Endothelial cell of umbilical vein (primary cell): ENCODE measurements at regions not wholly inside any gene's neighbourhood (a gene's known extent, or its start where the extent isn't known, plus 50 kb on each side); places are given as distances from the start of the nearest gene placed in this dataset.

Experiments
- BruUV-seq: library from RNA; stranded (reverse); fragments of 400-500 nt; replicated peaks from 2 replicates; lab custom pipeline; 2021; lab: Mats Ljungman, UMichigan
- CTCF ChIA-PET: fragments of 300-600, 350-600 bp; sonication (Branson Sonifier 250); formaldehyde crosslinking; loops from one replicate; lab custom pipeline; 2021; ENCODE audit warnings: antibody characterized with exemption, inconsistent platforms; lab: Charles Lee
- POLR2A ChIA-PET: fragments of 300-600, 350-600 bp; sonication (Branson Sonifier 250); formaldehyde crosslinking; loops from one replicate; lab custom pipeline; 2021; ENCODE audit warnings: antibody characterized with exemption, inconsistent platforms; lab: Charles Lee
- DNase-seq: peaks from one replicate; pipeline ENCODE4 v3.0.0-alpha.2; 2011; ENCODE audit warnings: low read depth, low spot score
- FAIRE-seq: peaks from 2 replicates; lab custom pipeline; 2011; peaks lifted over from hg19 to GRCh38; lab: Jason Lieb, UNC
- H2AFZ ChIP-seq: 2 replicates; pipeline ENCODE4 v1.6.0; 2012; ENCODE audit warnings: low read depth, low read length, control low read depth, inconsistent platforms
- H3K27ac ChIP-seq: 2 replicates; pipeline ENCODE4 v1.5.1; 2011; ENCODE audit warnings: low read depth, mild to moderate bottlenecking, control low read depth, low read length, moderate library complexity; ENCODE audit not compliant: insufficient read depth
- H3K27me3 ChIP-seq, 2 experiments: 2 replicates each; pipeline versions ENCODE4 v1.6.0 to v1.6.1; 2011; ENCODE audit warnings: low read length in 2 of 2, mixed read lengths in 1 of 2; ENCODE audit not compliant: control insufficient read depth in 2 of 2, insufficient read depth in 2 of 2
- H3K36me3 ChIP-seq, 2 experiments: 2 replicates in 1 of 2; 3 replicates in 1 of 2; pipeline ENCODE4 v1.5.1; 2011; ENCODE audit warnings: low read length in 2 of 2, mild to moderate bottlenecking in 1 of 2, moderate library complexity in 1 of 2; ENCODE audit not compliant: control insufficient read depth in 2 of 2, insufficient read depth in 2 of 2; ENCODE audit errors: extremely low read depth in 1 of 2
- H3K4me1 ChIP-seq: 3 replicates; pipeline ENCODE4 v1.5.1; 2011; ENCODE audit warnings: mild to moderate bottlenecking, low read length; ENCODE audit not compliant: control insufficient read depth, insufficient read depth; ENCODE audit errors: extremely low read depth
- H3K4me2 ChIP-seq: 2 replicates; pipeline ENCODE4 v1.6.1; 2011; ENCODE audit warnings: low read length, control low read depth, mixed read lengths; ENCODE audit not compliant: insufficient read depth
- H3K4me3 ChIP-seq, 3 experiments: fragments of 200-600 bp in 1 of 3; sonication (generic), shearing (Covaris generic) in 1 of 3; replicated peaks in 1 of 3; 2 replicates each; pipeline ENCODE4 v1.5.1; 2011 to 2016; ENCODE audit warnings: control low read depth in 3 of 3, low read length in 3 of 3, mild to moderate bottlenecking in 2 of 3, inconsistent platforms in 1 of 3, low read depth in 1 of 3, moderate library complexity in 1 of 3; ENCODE audit not compliant: insufficient read depth in 1 of 3
- H3K79me2 ChIP-seq: 2 replicates; pipeline ENCODE4 v1.6.0; 2012; ENCODE audit warnings: low read length, inconsistent platforms; ENCODE audit not compliant: control insufficient read depth, insufficient read depth
- H3K9ac ChIP-seq: replicated peaks from 2 replicates; pipeline ENCODE3; 2011; ENCODE audit warnings: low read length, control low read depth; ENCODE audit not compliant: insufficient read depth; ENCODE audit errors: extremely low read depth
- H3K9me1 ChIP-seq: replicated peaks from 3 replicates; pipeline ENCODE4 v1.6.0; 2011; ENCODE audit warnings: mild to moderate bottlenecking, low read length; ENCODE audit not compliant: control insufficient read depth, insufficient read depth; ENCODE audit errors: extremely low read depth
- H3K9me3 ChIP-seq: replicated peaks from 2 replicates; pipeline ENCODE4 v1.5.1; 2012; ENCODE audit warnings: low read length, inconsistent platforms; ENCODE audit not compliant: control insufficient read depth, insufficient read depth
- H4K20me1 ChIP-seq: replicated peaks from 2 replicates; pipeline ENCODE3; 2011; ENCODE audit warnings: mild to moderate bottlenecking, low read length; ENCODE audit not compliant: control insufficient read depth, insufficient read depth; ENCODE audit errors: extremely low read depth
- EZH2 ChIP-seq: IDR thresholded peaks from 2 replicates; pipeline ENCODE4 v1.6.1; 2012; ENCODE audit warnings: borderline replicate concordance, low read depth, mild to moderate bottlenecking, moderate library complexity, low read length, inconsistent platforms; ENCODE audit not compliant: severe bottlenecking
- FOS ChIP-seq: IDR thresholded peaks from 2 replicates; pipeline ENCODE4 v1.6.1; 2011; ENCODE audit warnings: mild to moderate bottlenecking, low read length, moderate library complexity, borderline replicate concordance; ENCODE audit not compliant: insufficient read depth
- GATA2 ChIP-seq: IDR thresholded peaks from 2 replicates; pipeline ENCODE4 v1.7.0; 2011; ENCODE audit warnings: low read depth, mild to moderate bottlenecking, moderate library complexity, mixed read lengths, low read length; ENCODE audit not compliant: insufficient read length, insufficient read depth
- JUN ChIP-seq: IDR thresholded peaks from 2 replicates; pipeline ENCODE4 v1.6.1; 2011; ENCODE audit warnings: borderline replicate concordance, low read depth; ENCODE audit not compliant: insufficient read length, insufficient read depth
- MYC ChIP-seq: IDR thresholded peaks from one replicate; pipeline ENCODE4 v1.6.1; 2011; ENCODE audit warnings: mild to moderate bottlenecking, low read depth, low read length
- POLR2A ChIP-seq: IDR thresholded peaks from 2 replicates; pipeline ENCODE4 v1.6.1; 2012; ENCODE audit warnings: low read depth, mild to moderate bottlenecking, control low read depth, low read length
- POLR2AphosphoS5 ChIP-seq: IDR thresholded peaks from 2 replicates; pipeline ENCODE4 v1.6.1; 2012; ENCODE audit warnings: low read depth, mild to moderate bottlenecking, control low read depth, low read length, moderate library complexity; ENCODE audit not compliant: insufficient read depth
- dilution Hi-C: fragments of 300-500 bp; cut with MboI; formaldehyde crosslinking; loops from one replicate; pipeline ENCODE4 v1.15.0; 2019; ENCODE audit warnings: low sequenced_read_pairs; ENCODE audit not compliant: extremely low pct_ligation_motif_present
- intact Hi-C: fragments of 100-400 bp; cut with micrococcal nuclease; formaldehyde crosslinking; loops from one replicate; pipeline ENCODE4 v1.10.0; 2022
- TF ChIP-seq, protein P1 (sequence below): IDR thresholded peaks from 2 replicates; pipeline ENCODE4 v1.6.1; 2011; ENCODE audit not compliant: insufficient read depth, insufficient read length
- TF ChIP-seq, protein P2 (sequence below), 2 donors: IDR thresholded peaks; 1 replicate in 1 of 2; 2 replicates in 1 of 2; pipeline ENCODE4 v1.5.1; 2011; ENCODE audit warnings: low read length in 2 of 2, mild to moderate bottlenecking in 2 of 2, moderate library complexity in 2 of 2, control low read depth in 1 of 2, inconsistent platforms in 1 of 2, low read depth in 1 of 2; ENCODE audit not compliant: insufficient read depth in 1 of 2; ENCODE audit errors: extremely low read depth in 1 of 2

DNA sequence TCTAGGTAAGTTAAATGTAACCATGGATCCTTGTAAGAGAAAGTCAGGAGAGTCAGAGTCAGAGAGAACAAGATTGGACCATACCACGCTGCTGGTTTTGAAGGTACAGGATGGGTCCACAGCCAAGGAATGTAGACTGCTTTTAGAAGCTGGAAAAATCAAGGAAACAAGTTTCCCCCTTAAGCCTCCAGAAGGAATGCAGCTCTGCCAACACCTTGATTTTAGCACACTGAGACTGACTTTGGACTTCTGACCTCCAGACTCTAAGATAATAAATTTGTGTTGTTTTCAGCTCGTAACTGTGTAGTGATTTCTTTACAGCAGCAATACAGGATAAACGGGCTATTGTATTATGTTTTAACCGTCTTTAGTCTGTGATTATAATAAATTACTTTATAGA, 108.0 kb upstream of the USP38 start:
- intact Hi-C loops (no loop called here), dilution Hi-C loops (no loop called here)
- Histone ChIP-seq H3K4me1 (no peaks in the 10 kb centered on the region), H3K9ac (no peak overlapping the region), H3K9me1 (no peaks in the 10 kb centered on the region), H3K27me3 (no peaks in the 10 kb centered on the region), H3K36me3 (no peaks in the 10 kb centered on the region), H3K27ac (no peak overlapping the region), H3K4me3 (no peak overlapping the region), H3K79me2 (no peaks in the 10 kb centered on the region), H3K9me3 (no peaks in the 10 kb centered on the region), H3K4me2 (no peak overlapping the region), H4K20me1 (no peaks in the 10 kb centered on the region), H2AFZ (no peak overlapping the region)
- FAIRE-seq (no peak), DNase-seq (no peak)
- BruUV-seq: no TSS peak
- CTCF ChIA-PET: interaction anchor here (1.5 kb wide), 1 partner anchor 13 kb away, joined by 5 read pairs; no protein-coding TSS in a partner anchor
- TF ChIP-seq MYC (no peak), GATA2 (no peak), POLR2A (no peak), POLR2AphosphoS5 (no peak), JUN (no peak), EZH2 (no peak), FOS (no peak)
- TF ChIP-seq, protein P1, sequence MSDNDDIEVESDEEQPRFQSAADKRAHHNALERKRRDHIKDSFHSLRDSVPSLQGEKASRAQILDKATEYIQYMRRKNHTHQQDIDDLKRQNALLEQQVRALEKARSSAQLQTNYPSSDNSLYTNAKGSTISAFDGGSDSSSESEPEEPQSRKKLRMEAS: no peak
- TF ChIP-seq, protein P2, sequence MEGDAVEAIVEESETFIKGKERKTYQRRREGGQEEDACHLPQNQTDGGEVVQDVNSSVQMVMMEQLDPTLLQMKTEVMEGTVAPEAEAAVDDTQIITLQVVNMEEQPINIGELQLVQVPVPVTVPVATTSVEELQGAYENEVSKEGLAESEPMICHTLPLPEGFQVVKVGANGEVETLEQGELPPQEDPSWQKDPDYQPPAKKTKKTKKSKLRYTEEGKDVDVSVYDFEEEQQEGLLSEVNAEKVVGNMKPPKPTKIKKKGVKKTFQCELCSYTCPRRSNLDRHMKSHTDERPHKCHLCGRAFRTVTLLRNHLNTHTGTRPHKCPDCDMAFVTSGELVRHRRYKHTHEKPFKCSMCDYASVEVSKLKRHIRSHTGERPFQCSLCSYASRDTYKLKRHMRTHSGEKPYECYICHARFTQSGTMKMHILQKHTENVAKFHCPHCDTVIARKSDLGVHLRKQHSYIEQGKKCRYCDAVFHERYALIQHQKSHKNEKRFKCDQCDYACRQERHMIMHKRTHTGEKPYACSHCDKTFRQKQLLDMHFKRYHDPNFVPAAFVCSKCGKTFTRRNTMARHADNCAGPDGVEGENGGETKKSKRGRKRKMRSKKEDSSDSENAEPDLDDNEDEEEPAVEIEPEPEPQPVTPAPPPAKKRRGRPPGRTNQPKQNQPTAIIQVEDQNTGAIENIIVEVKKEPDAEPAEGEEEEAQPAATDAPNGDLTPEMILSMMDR (IDR thresholded peaks at IDR 0.05; ENCODE audit: extremely low read depth in 1 of 2, insufficient read depth in 1 of 2, low read depth in 1 of 2, low read length in 2 of 2): no peak
- POLR2A ChIA-PET: no interaction called here
